Daoy (cell line): ENCODE measurements at regions not wholly inside any gene's neighbourhood (a gene's known extent, or its start where the extent isn't known, plus 50 kb on each side); places are given as distances from the start of the nearest gene placed in this dataset.
A peak's percentile ranks its signal among the peaks of the same experiment; 100 is the strongest.
"Not testable (repeated sequence)": the region's sequence is repeated elsewhere in the genome, so short reads cannot be mapped to it uniquely, and the experiment has no call there.

Source experiments
- DNase-seq: peaks from one replicate; pipeline ENCODE4 v3.0.0-alpha.2; 2015; ENCODE audit warnings: low read depth

DNA sequence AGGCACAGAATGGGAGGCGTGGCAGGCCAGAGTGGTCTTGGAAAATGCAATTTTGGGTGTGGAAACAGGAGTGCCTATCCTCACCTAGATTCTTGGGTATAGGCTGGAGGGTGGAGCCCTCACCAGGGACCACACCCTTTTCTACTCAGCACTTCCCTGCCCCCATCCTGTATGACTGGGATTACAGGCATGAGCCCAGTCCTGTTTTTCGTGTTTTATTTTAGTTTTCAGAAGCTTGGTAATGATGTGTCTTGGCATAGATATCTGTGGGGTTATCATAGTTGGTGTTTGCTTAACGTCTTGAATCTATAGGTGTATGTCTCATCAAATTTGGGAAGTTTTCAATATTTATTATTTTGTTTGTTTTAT lies 248.7 kb upstream of the CBLB start:
- no peak for DNase-seq

DNA sequence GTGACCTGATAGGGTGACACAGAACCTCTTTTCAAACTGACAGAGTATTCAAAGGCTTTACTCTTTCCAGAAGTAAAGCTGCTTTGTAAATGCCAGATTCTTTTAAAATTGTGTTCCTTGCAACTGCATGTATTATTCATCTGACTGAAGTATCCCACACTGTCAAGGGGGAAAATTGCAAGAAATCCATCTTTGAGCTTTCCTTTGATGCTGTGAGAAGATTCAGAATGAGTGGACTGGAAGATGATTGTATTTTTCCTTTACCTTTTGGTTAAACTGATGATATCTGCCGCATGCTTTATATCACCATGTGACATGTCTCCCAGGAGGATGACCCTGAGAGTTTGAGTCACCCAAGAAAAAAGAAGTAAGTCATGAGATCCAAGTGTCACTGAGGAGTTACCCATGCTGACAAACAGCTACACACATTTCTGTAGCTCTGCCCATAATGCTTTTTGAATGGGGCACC lies 250.8 kb upstream of the CBLB start:
- DNase-seq: peak; percentile 33

DNA sequence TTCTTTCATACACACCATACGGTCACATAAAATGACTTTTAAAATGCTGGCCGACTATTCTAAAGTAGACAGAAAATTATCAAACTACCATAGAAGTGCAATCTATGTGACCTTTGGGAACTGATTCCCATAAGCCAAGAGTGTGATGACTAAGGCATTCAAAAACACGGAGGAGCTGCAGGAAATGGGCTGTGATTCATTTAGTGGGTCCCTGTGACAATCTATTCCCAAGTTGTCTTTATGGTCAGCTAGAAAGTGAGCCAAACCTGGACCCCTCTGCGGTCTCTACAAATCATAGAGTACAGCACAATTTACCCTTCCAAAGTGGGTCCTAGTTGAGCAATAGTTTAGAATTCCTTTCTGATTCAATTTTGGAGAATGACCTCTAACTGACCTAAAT lies 251.5 kb upstream of the CBLB start:
- DNase-seq: peak; percentile 62

DNA sequence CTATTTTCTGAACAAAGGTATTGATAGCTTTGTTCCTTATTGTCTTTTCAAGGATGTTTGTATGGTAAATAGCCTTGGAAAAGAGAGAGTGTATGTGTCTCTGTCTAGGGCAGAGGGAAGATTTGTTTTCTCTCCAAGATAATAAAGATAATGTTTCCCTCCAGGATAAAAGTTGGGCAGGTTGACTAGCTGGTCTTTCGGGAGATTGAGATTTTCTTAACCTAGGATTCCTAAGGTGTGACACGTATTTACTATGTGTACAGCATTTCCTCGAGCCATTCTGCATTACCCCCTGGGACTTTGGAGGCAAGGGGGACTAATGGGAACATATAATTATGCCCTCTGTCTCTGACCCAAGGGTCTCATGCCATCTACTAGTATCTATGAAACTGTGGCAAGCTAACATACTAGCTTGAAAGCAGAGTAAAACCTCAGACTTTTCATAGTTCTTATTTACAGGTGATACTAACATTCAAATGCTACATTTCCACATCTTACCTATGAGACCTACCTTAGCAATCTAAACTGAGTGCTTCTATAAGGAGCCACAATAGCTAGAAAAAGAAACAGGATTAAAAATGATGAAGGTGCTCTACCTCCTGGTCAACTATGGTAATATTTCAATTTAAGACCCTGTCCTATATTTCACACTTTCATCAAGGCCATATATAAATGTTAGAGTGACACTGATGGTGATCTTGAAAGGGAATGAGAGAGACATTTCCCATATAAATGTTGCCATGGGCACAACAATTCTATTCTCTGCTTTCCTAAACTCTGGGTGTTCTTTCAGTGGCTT lies 252.9 kb upstream of the CBLB start:
- DNase-seq: no peak

DNA sequence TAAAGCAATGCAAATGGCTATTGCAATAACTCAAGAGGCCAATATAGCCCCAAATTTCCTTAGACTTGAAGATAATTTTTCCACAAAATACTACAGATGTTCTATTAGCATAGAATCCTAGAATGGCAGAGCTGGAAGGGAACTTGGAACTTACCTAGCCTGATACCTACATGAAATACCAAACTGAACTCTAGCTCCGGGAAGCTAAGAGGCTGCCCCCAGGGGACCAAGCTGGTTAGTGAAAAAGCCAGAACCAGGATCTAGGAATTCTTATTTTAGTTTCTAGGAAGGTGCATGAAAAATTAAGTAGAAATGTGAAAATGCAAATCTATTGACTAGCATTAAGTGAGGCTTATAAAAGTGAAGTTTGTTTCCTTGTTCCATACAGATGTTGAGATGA lies 256.0 kb upstream of the CBLB start:
- no peak for DNase-seq

DNA sequence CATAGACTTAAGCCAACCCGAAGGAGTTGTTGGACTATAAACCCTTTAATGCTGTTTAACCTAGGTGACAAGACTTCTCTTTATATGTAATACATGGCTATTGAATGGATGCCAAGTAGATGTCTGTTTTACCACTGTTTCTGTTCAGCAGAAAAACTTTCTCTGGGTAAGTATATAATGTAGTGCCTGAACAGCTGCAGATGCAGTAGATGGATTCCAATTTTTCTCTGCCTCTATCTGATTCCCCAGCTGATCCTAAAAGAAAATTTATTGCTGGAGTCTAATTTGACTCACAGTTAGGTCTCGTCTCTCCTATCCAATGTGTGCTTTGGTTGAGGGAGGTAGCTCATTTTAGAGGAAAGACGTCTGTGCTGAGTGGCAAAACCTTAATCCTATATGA lies 256.5 kb upstream of the CBLB start:
- no peak for DNase-seq

DNA sequence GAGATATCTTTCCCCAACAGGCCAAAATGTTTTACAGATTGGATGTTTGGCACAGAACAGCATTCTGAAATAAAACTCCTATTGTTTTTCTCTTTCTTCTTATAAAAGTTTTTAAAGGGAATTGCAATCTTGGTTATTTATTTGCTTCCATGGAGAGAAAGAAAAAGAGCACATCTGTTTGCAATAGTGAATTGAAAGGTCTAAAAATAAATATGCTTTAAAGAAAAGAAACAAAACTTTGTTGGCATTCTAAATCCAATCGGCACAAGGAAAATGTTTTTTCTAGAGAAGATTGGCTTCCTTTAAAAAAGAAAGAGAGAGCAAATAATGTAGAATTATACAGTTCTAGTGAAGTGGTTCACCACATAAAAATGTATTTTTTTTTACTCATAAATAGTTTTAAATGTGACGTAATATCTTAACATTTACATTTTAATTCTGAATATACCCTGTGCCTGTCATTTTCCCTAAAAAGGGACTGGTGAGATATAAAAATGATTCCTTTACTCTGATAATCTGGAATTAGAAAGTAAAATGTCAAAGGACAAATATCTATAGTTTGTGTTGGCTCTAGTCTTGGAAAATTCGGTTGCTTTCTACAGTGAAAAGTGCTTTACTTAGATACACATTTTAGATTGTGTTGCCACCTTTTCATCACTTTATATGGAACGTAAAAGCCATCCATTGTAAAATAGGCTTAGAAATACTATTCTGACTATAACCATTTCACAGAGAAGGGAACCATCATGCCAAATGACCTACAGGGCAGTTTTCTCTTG lies 257.4 kb upstream of the CBLB start:
- no peak for DNase-seq

DNA sequence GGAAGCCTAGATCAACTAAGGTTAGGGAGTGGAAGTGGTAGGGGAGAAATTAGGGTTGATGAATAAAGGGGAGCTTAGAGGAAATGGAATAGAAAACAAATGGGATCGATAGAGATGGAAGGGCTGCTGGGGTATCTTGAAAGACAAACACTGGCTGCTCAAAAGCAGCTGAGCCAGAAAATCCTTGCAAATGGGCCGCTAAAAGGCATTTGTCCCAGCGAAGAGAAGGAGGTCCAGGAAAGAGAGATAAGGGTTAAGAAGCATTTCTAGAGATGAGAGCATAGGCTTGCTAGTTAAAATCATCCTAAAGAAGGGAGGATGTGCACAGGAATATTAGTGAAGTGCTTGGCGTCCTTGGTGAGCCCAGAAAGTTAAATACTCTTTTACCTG lies 258.0 kb upstream of the CBLB start:
- no peak for DNase-seq

DNA sequence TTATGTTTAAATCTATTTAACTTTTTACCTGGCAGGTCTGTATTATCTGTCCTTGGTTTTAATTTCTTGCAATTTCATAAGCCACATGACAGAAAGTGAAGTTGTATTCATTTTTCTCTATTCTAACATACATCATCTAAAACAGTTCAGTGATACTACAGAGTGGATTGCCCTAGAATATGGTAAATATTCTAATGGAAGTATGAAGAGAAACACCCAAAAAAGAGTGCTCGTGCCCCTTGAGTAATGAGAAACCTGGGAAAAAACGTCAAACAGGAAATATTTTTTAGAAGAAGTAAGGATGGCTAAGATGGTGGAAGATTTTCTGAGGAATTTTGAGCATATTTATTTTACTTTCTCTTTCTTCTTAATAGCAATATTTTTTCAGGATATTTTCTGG lies 261.1 kb upstream of the CBLB start:
- no peak for DNase-seq

DNA sequence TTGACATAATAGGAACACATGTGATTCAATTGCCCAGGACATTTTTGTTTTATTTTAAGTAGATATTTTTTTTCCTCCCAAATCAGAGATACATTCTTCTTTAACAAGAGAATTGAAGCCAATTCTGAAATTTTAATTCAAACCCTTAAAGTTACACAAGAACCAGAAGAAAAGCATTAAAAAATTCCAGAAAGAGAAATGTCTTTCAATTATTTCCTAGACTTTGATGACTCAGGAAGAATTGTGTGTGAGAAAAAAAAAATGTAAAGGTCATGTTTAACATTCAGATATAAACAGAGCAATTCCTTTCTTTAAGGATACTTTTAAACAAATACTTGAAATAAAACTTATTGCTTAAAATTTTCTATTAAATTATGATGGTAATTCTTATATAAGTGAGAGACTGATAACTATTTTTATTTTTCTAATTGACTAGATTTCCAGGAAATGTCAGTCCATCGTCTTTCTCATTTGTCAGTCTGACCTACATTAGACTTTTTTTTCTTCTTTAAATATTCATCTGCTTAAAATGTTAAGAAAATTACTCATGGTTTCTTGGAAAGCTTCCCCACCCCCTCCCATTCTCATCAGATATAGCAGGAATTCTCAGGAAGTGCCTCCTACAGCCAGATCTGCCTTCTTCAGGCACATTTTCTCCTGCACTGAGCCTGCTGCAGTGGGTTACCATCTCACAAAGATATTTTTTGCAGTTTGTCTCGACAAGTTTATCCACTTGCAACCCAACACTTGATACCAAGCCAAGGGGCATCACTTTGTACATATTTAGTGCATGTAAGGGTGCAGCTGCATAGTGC lies 261.8 kb upstream of the CBLB start:
- peak; percentile 52 for DNase-seq

DNA sequence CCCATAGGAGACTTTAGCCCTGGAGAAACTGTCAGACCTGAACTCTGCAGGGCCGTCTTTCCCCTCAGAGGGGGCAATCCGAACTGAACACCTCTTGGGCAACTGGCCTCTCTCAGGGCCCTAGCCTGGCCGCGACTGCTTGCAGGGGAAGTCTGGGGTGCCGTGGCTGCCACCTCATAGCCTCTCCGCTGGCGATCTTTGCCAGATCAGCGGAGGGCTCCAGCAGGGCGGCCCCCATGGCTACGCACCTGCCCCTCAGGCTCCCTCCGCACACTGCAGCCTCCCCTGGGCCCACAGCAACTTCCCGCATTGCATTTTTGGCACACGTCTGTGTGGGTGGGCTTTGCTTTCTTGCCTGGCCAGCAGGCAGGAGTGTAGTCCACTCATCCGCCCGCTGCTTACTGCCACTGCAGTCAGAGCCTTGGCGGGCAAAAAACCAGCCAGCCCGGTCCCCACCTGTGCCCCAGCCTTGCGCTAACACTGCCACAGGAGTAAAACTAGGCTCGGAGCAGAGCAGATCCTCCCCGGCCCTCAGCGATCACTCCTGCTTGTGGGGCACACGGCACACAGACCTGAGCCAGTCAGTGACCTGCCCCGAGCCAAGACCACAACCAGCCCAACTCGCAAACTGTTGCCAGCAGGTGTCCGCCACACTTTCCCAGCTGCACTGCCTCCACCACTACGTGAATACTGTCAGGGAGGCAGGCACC lies 266.8 kb upstream of the CBLB start:
- no peak for DNase-seq

DNA sequence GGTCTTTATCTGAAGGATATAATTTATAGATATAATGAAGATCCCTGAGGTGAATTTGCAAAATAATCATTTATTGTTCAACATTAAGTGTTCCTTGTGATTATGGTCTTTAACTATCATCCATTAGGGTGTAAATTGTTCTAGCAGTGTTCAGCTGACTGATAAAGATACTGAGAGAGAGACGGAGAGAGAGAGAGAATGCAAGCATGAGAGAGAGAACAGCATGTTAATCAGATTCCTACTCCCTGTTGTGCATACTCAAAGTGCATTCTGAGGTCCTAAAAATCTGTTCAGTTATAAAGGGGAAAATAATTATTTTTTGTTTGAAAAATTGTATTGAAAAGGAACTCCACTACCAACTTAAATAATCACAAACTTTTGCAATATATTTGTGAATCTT lies 271.0 kb upstream of the CBLB start:
- DNase-seq: no peak

DNA sequence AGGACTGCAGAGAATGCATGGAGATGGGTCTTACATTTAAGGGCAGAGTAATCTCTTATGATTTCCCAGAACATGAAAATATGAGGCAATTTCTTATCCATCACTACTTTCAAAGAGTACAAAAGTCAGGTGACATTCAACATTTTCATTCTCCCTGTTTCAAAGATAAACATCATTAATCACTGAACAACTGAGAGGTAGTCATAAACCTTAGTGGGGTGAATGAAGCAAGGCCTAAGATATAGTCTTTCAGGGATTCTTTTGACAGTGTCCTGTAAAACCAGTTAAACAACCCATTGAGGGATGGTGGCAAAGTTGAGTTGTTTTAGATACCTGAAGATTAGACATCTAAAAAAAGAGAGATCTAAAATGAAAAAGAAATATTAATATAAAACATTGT lies 271.6 kb upstream of the CBLB start:
- no peak for DNase-seq

DNA sequence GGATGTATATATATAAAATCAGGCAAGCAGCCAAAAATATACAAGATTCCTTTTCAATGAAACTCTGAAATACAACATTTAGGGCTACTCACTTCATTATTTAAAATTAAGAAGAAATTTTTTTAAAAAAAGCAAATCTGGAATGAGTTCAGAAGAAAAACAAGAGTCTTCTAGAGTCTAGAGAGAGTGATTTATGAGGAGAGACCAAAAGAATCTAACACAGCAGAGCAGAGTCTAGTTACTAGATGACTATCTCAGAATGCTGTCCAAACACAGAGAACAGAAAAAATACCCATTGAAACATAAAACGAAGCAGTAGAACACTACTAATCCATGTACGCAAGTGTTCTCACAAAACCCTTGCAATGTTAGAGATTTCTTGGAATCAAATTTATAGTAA lies 275.2 kb upstream of the CBLB start:
- no peak for DNase-seq

DNA sequence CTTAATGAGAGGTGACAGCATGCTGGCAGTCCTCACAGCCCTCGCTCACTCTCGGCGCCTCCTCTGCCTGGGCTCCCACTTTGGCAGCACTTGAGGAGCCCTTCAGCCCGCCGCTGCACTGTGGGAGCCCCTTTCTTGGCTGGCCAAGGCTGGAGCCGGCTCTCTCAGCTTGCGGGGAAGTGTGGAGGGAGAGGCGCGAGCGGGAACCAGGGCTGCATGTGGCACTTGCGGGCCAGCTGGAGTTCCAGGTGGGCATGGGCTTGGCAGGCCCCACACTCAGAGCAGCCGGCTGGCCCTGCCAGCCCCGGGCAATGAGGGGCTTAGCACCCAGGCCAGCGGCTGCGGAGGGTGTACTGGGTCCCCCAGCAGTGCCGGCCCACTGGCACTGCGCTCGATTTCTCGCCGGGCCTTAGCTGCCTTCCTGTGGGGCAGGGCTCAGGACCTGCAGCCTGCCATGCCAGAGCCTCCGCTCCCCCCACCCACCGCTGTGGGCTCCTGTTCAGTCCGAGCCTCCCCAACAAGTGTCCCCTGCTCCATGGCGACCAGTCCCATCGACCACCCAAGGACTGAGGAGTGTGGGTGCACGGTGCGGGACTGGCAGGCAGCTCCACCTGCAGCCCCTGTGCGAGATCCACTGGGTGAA lies 279.7 kb upstream of the CBLB start:
- not testable (repeated sequence) for DNase-seq

DNA sequence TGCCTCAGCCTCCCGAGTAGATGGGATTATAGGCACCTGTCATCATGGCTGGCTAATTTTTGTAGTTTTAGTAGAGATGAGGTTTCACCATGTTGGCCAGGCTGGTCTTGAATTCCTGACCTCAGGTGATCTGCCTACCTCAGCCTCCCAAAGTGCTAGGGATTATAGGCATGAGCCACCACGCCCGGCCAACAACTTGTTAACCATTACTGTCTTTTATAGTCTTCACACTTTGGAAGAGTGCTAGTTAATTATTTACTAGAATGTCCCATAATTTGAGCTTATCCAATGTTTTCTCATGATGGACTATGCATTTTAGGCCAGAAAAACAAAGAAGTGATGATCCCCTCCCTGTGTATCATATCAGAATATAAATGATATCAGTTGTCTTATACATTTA lies 288.6 kb upstream of the CBLB start:
- DNase-seq: no peak

DNA sequence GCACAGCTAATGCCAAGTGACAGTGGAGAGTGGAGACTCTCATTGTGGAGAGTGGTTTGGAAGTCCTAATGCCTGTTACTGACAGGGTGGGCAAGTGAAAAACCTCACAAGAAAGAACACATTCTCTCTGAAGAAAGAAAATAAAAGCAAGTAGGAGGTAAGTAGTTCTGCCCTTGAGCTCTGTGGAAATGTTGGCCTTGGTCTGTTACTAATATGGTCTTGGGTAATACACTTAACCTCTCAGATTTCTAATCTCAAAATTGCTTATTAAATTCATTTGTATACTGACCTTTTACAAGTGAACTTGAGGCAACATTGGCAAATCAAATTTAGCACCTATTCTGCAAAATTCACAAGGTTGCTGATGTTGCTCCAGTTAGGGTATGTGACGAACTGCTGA lies 291.6 kb upstream of the CBLB start:
- no peak for DNase-seq

DNA sequence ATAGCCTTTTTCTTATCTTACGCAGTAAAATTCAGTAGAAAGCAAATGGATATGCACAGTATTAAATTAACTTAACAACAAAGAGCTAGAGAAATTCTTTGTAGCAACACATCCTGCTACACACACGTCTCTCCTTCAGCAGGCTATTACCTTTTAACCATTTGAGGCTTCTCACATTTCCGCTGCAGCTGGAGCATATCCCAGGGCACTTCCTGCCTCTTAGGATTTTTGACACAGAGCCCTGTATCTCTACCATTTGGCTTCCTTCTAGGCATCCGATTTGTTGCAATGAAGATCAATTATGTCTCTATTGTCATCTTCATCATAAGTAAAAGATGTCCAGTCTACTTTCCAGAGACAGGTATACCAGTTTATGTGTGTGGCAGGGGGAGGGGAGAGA lies 292.4 kb upstream of the CBLB start:
- DNase-seq: no peak

DNA sequence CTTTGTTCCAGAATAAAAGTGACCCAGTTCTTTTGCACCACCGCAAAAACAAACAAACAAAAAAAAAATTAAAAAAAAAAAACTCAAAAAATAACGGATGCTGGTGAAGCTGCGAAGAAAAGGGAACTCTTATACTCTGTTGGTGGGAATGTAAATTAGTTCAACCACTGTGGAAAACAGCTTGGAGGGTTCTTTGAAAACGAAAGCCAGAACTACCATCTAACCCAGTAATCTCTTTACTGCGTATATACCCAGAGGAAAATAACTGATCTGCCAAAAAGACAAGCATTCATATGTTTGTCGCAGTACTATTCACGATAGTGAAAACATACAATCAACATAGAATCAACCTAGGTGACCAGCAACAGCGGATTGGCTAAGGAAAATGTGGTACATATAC lies 298.9 kb upstream of the CBLB start:
- no peak for DNase-seq

DNA sequence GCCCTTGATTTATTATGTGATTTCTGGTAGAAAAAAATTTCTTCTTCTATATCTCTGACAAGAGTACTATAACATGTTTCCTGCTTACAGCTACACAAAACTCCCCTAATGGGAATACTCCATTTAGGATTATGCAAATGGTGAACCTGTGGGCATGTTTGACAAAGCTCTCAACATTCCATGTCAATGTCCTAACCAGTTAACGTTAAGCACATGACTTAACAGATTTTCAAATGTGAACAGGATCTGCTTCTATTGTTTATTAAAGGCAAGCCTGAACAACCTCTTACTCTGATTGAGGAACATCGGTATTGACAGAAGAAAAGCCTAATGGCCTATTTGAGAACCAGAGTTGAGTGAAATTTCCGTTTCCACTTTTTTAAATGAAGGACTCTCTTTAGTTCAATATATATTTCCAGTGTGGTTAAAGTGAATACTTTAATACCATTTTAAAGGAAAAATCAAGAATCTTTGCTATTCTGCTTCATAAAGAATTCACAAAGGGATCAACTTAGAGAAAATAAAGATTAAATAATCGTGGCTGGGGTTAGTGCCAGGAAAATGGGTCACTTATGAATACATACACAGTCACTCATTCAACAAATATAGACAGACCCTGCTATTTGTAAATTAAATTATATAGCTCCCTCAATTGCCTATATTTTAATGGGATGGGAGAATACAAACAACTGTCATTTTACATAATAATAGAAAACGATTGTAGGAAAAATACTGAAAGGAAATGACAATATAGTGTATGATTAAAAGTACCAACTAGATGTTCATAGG lies 300.3 kb upstream of the CBLB start:
- no peak for DNase-seq

DNA sequence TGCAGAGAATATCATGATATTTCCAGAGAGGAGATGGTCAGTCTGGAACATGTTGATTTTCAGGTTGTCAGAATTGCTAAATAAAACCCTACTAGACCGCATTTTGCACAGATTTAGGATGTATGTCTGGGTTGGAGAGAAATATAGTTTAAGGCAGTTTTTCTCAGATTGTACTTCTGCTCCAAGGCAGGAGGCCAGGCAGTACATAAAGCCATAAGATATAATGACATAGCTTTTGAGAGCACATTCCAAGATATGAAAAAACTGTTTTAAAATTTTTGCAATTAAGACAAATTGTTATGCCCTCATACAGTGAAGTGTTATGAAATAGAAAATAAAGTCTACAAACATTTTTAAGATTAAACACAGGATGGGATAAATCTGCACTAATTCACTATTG lies 301.8 kb upstream of the CBLB start:
- DNase-seq: no peak
